Inferior parietal cortex (tissue), 1 donor: ENCODE measurements at regions not wholly inside any gene's neighbourhood (a gene's known extent, or its start where the extent isn't known, plus 50 kb on each side); places are given as distances from the start of the nearest gene placed in this dataset.
"Not testable (repeated sequence)": the region's sequence is repeated elsewhere in the genome, so short reads cannot be mapped to it uniquely, and the experiment has no call there.

ENCODE experiments used
- DNase-seq: peaks from one replicate; pipeline ENCODE4 v3.0.0-alpha.2; 2016; ENCODE audit errors: extremely low spot score

GRCh38 chr3:177894081-177894728, 642.0 kb upstream of the KCNMB2 start:
- DNase-seq, result no peak

- DNase-seq, result no peak
Measured at GRCh38 chr3:177898185-177898584, 638.1 kb upstream of the KCNMB2 start.

- no peak for DNase-seq
Measured at GRCh38 chr3:177899275-177900067, 636.8 kb upstream of the KCNMB2 start.

GRCh38 chr3:177902876-177903275, 633.4 kb upstream of the KCNMB2 start:
- DNase-seq, result no peak

- DNase-seq, result no peak
Measured at GRCh38 chr3:177904621-177905020, 631.6 kb upstream of the KCNMB2 start.

GRCh38 chr3:177905173-177906125, 630.8 kb upstream of the KCNMB2 start:
- peak; percentile 55 for DNase-seq

- DNase-seq, result no peak
Measured at GRCh38 chr3:177906126-177906511, 630.1 kb upstream of the KCNMB2 start.

GRCh38 chr3:177906578-177907229, 629.5 kb upstream of the KCNMB2 start:
- DNase-seq, result no peak

- not testable (repeated sequence) for DNase-seq
Measured at GRCh38 chr3:177909530-177909929, 626.7 kb upstream of the KCNMB2 start.

- no peak for DNase-seq
Measured at GRCh38 chr3:177914224-177914623, 622.0 kb upstream of the KCNMB2 start.

GRCh38 chr3:177916461-177916860, 619.8 kb upstream of the KCNMB2 start:
- no peak for DNase-seq

GRCh38 chr3:177917234-177917861, 618.9 kb upstream of the KCNMB2 start:
- DNase-seq, result no peak

GRCh38 chr3:177921153-177921552, 615.1 kb upstream of the KCNMB2 start:
- no peak for DNase-seq

GRCh38 chr3:177924261-177924660, 612.0 kb upstream of the KCNMB2 start:
- DNase-seq, result no peak

- DNase-seq, result no peak
Measured at GRCh38 chr3:177928172-177928873, 607.9 kb upstream of the KCNMB2 start.

GRCh38 chr3:177929310-177929709, 606.9 kb upstream of the KCNMB2 start:
- DNase-seq, result no peak

GRCh38 chr3:177930771-177931170, 605.5 kb upstream of the KCNMB2 start:
- DNase-seq, result no peak

GRCh38 chr3:177931346-177931745, 604.9 kb upstream of the KCNMB2 start:
- DNase-seq, result no peak

GRCh38 chr3:177932346-177932745, 603.9 kb upstream of the KCNMB2 start:
- no peak for DNase-seq
